ENCODE measurements at regions not wholly inside any gene's neighbourhood (a gene's known extent, or its start where the extent isn't known, plus 50 kb on each side); places are given as distances from the start of the nearest gene placed in this dataset.

- TF ChIP-seq CTCF (IDR thresholded peaks at IDR 0.05) (no peak), POLR2A (IDR thresholded peaks at IDR 0.05) (no peak)
These were observed 500.2 kb upstream of the NMUR2 start for GRCh38 chr5:152905286-152905685.

All from lower leg skin (tissue), 3 donors.